ENCODE measurements at regions not wholly inside any gene's neighbourhood (a gene's known extent, or its start where the extent isn't known, plus 50 kb on each side); places are given as distances from the start of the nearest gene placed in this dataset.

- TF ChIP-seq POLR3G (IDR thresholded peaks at IDR 0.05; ENCODE audit: extremely low read depth, insufficient read length, insufficient replicate concordance) (no peak), SAFB (IDR thresholded peaks at IDR 0.05; ENCODE audit: borderline replicate concordance, low read depth, low read length) (peak; percentile 35; the same call in 1 of the 2 replicates), ZFP91 (CRISPR knock-in tag; IDR thresholded peaks at IDR 0.05) (0 out of 2 replicates have a peak, but pooled peaks have one; percentile 2), HNRNPL (IDR thresholded peaks at IDR 0.05; ENCODE audit: low read depth, low read length) (no peak), ZNF384 (IDR thresholded peaks at IDR 0.05; ENCODE audit: low read depth, low read length) (0 out of 2 replicates have a peak, but pooled peaks have one; percentile 4), MYBL2 (IDR thresholded peaks at IDR 0.05; ENCODE audit: low read depth) (no peak), MYBL2 (CRISPR knock-in tag; IDR thresholded peaks at IDR 0.05; ENCODE audit: borderline replicate concordance) (no peak), RAD21 (CRISPR knock-in tag; conservative IDR thresholded peaks at IDR 0.05 in 1 of 2, IDR thresholded peaks at IDR 0.05 in 1 of 2) (peak; percentile 76 to 95), CC2D1A (IDR thresholded peaks at IDR 0.05) (0 out of 2 replicates have a peak, but pooled peaks have one; percentile 49), CTCFL (IDR thresholded peaks at IDR 0.05; ENCODE audit: borderline replicate concordance, insufficient read depth, low read depth, low read length, poor library complexity, severe bottlenecking) (peak; percentile 42), KDM5B (IDR thresholded peaks at IDR 0.05; ENCODE audit: insufficient replicate concordance, low read depth, low read length) (no peak), SMC3 (conservative IDR thresholded peaks at IDR 0.05; ENCODE audit: insufficient read depth, low read depth, low read length) (peak; percentile 79), C11orf30 (IDR thresholded peaks at IDR 0.05; ENCODE audit: low read depth) (no peak), PBX2 (CRISPR knock-in tag; IDR thresholded peaks at IDR 0.05; ENCODE audit: low read depth) (no peak), PBX2 (tag; conservative IDR thresholded peaks at IDR 0.05; ENCODE audit: low read depth) (no peak), MNT (conservative IDR thresholded peaks at IDR 0.05) (peak; percentile 44 to 65; a peak in 2 of 4 replicates), ESRRA (IDR thresholded peaks at IDR 0.05; ENCODE audit: borderline replicate concordance, low read depth) (peak; percentile 57; the same call in 1 of the 2 replicates)
Observed at GRCh38 chr11:64489831-64490441, 65.8 kb upstream of the SLC22A11 start (continued).

Data from K562 (cell line).